MM.1S (cell line): ENCODE measurements at regions not wholly inside any gene's neighbourhood (a gene's known extent, or its start where the extent isn't known, plus 50 kb on each side); places are given as distances from the start of the nearest gene placed in this dataset.

Experiments
- EZH2 ChIP-seq: fragments of 300-600 bp; sonication (generic); optimal IDR thresholded peaks from 2 replicates; pipeline ENCODE3; 2017; ENCODE audit warnings: low read depth, mild to moderate bottlenecking, antibody characterized with exemption, low read length, mixed read lengths
- TF ChIP-seq, protein P1 (sequence below): fragments of 300-600 bp; sonication (generic); IDR thresholded peaks from 2 replicates; pipeline ENCODE4 v1.5.1; 2016; ENCODE audit warnings: antibody characterized with exemption, low read length, mixed read lengths

- TF ChIP-seq, protein P1, sequence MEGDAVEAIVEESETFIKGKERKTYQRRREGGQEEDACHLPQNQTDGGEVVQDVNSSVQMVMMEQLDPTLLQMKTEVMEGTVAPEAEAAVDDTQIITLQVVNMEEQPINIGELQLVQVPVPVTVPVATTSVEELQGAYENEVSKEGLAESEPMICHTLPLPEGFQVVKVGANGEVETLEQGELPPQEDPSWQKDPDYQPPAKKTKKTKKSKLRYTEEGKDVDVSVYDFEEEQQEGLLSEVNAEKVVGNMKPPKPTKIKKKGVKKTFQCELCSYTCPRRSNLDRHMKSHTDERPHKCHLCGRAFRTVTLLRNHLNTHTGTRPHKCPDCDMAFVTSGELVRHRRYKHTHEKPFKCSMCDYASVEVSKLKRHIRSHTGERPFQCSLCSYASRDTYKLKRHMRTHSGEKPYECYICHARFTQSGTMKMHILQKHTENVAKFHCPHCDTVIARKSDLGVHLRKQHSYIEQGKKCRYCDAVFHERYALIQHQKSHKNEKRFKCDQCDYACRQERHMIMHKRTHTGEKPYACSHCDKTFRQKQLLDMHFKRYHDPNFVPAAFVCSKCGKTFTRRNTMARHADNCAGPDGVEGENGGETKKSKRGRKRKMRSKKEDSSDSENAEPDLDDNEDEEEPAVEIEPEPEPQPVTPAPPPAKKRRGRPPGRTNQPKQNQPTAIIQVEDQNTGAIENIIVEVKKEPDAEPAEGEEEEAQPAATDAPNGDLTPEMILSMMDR, result no peak
- no peak for TF ChIP-seq EZH2
These were observed 614.0 kb downstream of the SLC4A3 start for GRCh38 chr2:220241423-220241822.
